ENCODE measurements at regions not wholly inside any gene's neighbourhood (a gene's known extent, or its start where the extent isn't known, plus 50 kb on each side); places are given as distances from the start of the nearest gene placed in this dataset.

DNA sequence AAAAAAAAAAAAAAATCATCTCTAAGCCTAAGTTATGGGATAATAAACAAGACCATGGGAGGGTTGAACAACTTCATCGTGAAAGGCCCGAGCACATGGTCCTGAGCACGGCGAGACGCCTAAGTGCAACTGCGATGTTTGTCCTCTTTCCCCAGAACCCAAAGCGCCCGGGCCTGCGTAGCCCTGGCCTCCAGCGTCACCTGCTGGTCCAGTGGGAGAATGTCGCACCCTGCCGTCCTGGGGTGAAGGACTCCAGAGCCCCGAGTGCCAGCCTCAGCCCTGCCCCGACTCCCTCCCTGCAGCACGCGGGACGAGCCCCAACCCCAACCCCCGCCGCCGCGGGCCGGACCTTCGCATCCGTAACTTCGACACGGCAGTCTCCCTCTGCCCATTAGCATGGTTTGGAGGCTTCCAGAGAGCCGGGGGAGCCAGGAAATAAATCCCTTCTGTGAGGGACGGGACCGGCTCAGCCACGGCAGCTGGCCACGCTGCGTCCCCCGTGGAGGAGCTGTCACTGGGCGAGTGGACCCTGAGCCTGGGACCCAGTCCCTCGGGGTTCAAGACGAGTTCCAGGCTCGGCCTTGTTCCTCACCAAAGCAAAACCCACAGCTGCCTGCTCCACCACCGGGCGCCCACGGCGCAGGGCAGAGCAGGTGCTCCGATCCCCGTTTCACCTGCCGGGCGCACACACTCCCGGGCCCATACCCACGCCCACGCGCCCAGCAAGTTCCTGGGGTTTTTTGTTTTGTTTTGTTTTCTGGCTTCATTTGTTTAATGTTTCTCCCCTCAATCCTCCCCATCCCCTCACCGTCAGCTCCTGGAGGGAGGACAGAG lies 132.5 kb upstream of the HAND1 start:
- Histone ChIP-seq H3K27ac (ENCODE audit: extremely low read length, insufficient read depth, low read length) (no peak overlapping the region), H3K36me3 (replicated peaks in 1 of 2; ENCODE audit: control insufficient read depth in 1 of 2, insufficient read depth in 2 of 2, low read length in 2 of 2) (no peaks in the 10 kb centered on the region), H3K79me2 (ENCODE audit: insufficient read depth, low read length) (no peaks in the 10 kb centered on the region), H3K4me1 (ENCODE audit: insufficient read depth, low read length) (peaks cover 12% of the 10 kb centered on the region), H4K20me1 (ENCODE audit: insufficient read depth, low read length) (no peaks in the 10 kb centered on the region), H3K27me3 (ENCODE audit: control insufficient read depth in 1 of 2, insufficient read depth in 2 of 2, low read length in 2 of 2) (peaks cover 1 to 56% of the 10 kb centered on the region in 2 experiments; a peak in 4 of 5 replicates), H3K9ac (ENCODE audit: insufficient read depth, low read depth, low read length) (no peak overlapping the region), H3K9me3 (ENCODE audit: low read length) (no peaks in the 10 kb centered on the region), H2AFZ (ENCODE audit: low read length) (no peak overlapping the region), H3K4me3 (replicated peaks in 1 of 3; ENCODE audit: insufficient read depth in 1 of 3, low read depth in 2 of 3, low read length in 3 of 3) (peak overlapping the region in 2 of 3 experiments; percentile 10 to 59; a peak in 3 of 6 replicates), H3K4me2 (ENCODE audit: low read depth, low read length) (peak overlapping the region; percentile 66)
- CTCF ChIA-PET (ENCODE audit: low intra/inter-chr PET ratio, low total read pairs), result interaction anchor here (1.4 to 2.7 kb wide), 4 partner anchors 90 to 538 kb away, joined by 8 to 32 read pairs (median 10); no protein-coding TSS in a partner anchor
- BruUV-seq (replicated peaks), result no TSS peak
- intact Hi-C loops (cut with micrococcal nuclease; ENCODE audit: unreplicated experiment), result loop anchor here (1.0 to 2.0 kb wide), 4 partner anchors 89 to 538 kb away; no protein-coding TSS in a partner anchor
- ATAC-seq (peak; percentile 98), DNase-seq (ENCODE audit: low spot score) (peak; percentile 55), FAIRE-seq (peak; percentile 23)
- WGBS (ENCODE audit: low lambda C conversion rate), result 11% methylated on average over 15 of the region's 50 CpGs
- in situ Hi-C loops (cut with HindIII; ENCODE audit: extremely low pct_ligation_motif_present, low pct_unique_long_range_greater_than_20kb), result loop anchor here (25.0 kb wide), 1 partner anchor 548 kb away; no protein-coding TSS in a partner anchor
- POLR2A ChIA-PET, result no interaction called here
- TF ChIP-seq SMARCE1 (IDR thresholded peaks at IDR 0.05; ENCODE audit: borderline replicate concordance) (no peak), ATF7-NPFF (CRISPR knock-in tag; IDR thresholded peaks at IDR 0.05; ENCODE audit: low read depth) (no peak), ZNF24 (IDR thresholded peaks at IDR 0.05) (no peak), NFYC (CRISPR knock-in tag; IDR thresholded peaks at IDR 0.05) (no peak), KDM5B (CRISPR knock-in tag; IDR thresholded peaks at IDR 0.05; ENCODE audit: borderline replicate concordance) (no peak), TBL1XR1 (IDR thresholded peaks at IDR 0.05; ENCODE audit: borderline replicate concordance, low read length, partially characterized antibody) (no peak), ZNF138 (CRISPR knock-in tag; IDR thresholded peaks at IDR 0.05; ENCODE audit: low read depth) (no peak; the same call in 1 of the 2 replicates), SIX4 (CRISPR knock-in tag; IDR thresholded peaks at IDR 0.05) (no peak), ZSCAN20 (CRISPR knock-in tag; IDR thresholded peaks at IDR 0.05; ENCODE audit: borderline replicate concordance) (no peak), ZNF772 (CRISPR knock-in tag; IDR thresholded peaks at IDR 0.05) (0 out of 2 replicates have a peak, but pooled peaks have one; percentile 28), HNRNPL (IDR thresholded peaks at IDR 0.05; ENCODE audit: low read depth, low read length) (0 out of 2 replicates have a peak, but pooled peaks have one; percentile 19), ZNF501 (CRISPR knock-in tag; IDR thresholded peaks at IDR 0.05) (peak; percentile 34; the same call in 1 of the 2 replicates), KAT7 (CRISPR knock-in tag; IDR thresholded peaks at IDR 0.05; ENCODE audit: borderline replicate concordance) (no peak), HNF1B (CRISPR knock-in tag; IDR thresholded peaks at IDR 0.05) (no peak), ZFP1 (CRISPR knock-in tag; IDR thresholded peaks at IDR 0.05) (no peak), MED13 (CRISPR knock-in tag; IDR thresholded peaks at IDR 0.05) (no peak), ZNF205 (CRISPR knock-in tag; IDR thresholded peaks at IDR 0.05) (no peak)
- TF ChIP-seq, protein P1, sequence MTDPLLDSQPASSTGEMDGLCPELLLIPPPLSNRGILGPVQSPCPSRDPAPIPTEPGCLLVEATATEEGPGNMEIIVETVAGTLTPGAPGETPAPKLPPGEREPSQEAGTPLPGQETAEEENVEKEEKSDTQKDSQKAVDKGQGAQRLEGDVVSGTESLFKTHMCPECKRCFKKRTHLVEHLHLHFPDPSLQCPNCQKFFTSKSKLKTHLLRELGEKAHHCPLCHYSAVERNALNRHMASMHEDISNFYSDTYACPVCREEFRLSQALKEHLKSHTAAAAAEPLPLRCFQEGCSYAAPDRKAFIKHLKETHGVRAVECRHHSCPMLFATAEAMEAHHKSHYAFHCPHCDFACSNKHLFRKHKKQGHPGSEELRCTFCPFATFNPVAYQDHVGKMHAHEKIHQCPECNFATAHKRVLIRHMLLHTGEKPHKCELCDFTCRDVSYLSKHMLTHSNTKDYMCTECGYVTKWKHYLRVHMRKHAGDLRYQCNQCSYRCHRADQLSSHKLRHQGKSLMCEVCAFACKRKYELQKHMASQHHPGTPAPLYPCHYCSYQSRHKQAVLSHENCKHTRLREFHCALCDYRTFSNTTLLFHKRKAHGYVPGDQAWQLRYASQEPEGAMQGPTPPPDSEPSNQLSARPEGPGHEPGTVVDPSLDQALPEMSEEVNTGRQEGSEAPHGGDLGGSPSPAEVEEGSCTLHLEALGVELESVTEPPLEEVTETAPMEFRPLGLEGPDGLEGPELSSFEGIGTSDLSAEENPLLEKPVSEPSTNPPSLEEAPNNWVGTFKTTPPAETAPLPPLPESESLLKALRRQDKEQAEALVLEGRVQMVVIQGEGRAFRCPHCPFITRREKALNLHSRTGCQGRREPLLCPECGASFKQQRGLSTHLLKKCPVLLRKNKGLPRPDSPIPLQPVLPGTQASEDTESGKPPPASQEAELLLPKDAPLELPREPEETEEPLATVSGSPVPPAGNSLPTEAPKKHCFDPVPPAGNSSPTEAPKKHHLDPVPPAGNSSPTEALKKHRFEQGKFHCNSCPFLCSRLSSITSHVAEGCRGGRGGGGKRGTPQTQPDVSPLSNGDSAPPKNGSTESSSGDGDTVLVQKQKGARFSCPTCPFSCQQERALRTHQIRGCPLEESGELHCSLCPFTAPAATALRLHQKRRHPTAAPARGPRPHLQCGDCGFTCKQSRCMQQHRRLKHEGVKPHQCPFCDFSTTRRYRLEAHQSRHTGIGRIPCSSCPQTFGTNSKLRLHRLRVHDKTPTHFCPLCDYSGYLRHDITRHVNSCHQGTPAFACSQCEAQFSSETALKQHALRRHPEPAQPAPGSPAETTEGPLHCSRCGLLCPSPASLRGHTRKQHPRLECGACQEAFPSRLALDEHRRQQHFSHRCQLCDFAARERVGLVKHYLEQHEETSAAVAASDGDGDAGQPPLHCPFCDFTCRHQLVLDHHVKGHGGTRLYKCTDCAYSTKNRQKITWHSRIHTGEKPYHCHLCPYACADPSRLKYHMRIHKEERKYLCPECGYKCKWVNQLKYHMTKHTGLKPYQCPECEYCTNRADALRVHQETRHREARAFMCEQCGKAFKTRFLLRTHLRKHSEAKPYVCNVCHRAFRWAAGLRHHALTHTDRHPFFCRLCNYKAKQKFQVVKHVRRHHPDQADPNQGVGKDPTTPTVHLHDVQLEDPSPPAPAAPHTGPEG (CRISPR knock-in tag; IDR thresholded peaks at IDR 0.05), result no peak
